Stomach smooth muscle (tissue), 2 donors: ENCODE measurements at regions not wholly inside any gene's neighbourhood (a gene's known extent, or its start where the extent isn't known, plus 50 kb on each side); places are given as distances from the start of the nearest gene placed in this dataset.

Source experiments
- H3K27ac ChIP-seq: one replicate; pipeline ENCODE4 v1.7.0; 2013; ENCODE audit warnings: mild to moderate bottlenecking, low read length, inconsistent platforms
- H3K27me3 ChIP-seq, 2 donors: one replicate each; pipeline ENCODE4 v1.7.0; 2013; ENCODE audit warnings: low read length in 2 of 2; ENCODE audit not compliant: insufficient read depth in 2 of 2, control insufficient read depth in 1 of 2
- H3K36me3 ChIP-seq, 2 donors: one replicate each; pipeline ENCODE4 v1.7.0; 2013; ENCODE audit warnings: low read length in 2 of 2; ENCODE audit not compliant: control insufficient read depth in 2 of 2, insufficient read depth in 2 of 2
- H3K4me1 ChIP-seq: one replicate; pipeline ENCODE4 v1.7.0; 2013; ENCODE audit warnings: low read length; ENCODE audit not compliant: control insufficient read depth, insufficient read depth
- H3K4me3 ChIP-seq, 2 donors: one replicate each; pipeline ENCODE4 v1.7.0; 2013; ENCODE audit warnings: low read length in 2 of 2
- H3K9ac ChIP-seq, 2 donors: one replicate each; pipeline ENCODE4 v1.7.0; 2013; ENCODE audit warnings: low read length in 2 of 2, mild to moderate bottlenecking in 1 of 2
- H3K9me3 ChIP-seq, 2 donors: one replicate each; pipeline ENCODE4 v1.7.0; 2013; ENCODE audit warnings: low read length in 2 of 2; ENCODE audit not compliant: control insufficient read depth in 2 of 2
- donor health status: healthy.
- donor health status: Pancreatic carcinoma.

DNA sequence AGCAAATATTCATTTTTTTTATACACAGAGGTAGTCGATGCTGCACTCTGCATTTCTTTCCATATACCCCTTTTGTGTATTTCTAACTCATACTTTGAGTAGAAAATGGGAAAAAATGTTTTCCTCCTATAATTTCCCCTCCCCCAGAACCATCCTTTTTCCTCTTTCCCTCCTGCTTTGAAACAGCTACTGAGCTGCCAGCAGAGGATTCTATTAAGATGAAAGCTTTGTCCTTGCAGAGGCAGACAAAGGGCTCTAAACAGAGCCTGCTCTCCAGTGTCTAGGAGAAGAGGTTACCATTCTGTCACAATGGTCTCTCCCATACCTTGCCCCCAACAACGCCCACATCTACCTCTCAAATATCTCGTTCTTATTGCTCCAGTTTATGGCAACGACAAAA lies 74.6 kb upstream of the OSBPL8 start:
- no peak overlapping the region for H3K4me3 ChIP-seq
- no peaks in the 10 kb centered on the region for H3K36me3 ChIP-seq
- H3K9ac ChIP-seq: no peak overlapping the region
- H3K4me1 ChIP-seq: no peaks in the 10 kb centered on the region
- H3K27ac ChIP-seq: no peak overlapping the region
- H3K9me3 ChIP-seq: no peaks in the 10 kb centered on the region
- no peaks in the 10 kb centered on the region for H3K27me3 ChIP-seq

GRCh38 chr12:76636121-76636692 lies 76.6 kb upstream of the OSBPL8 start:
- H3K4me1 ChIP-seq: no peaks in the 10 kb centered on the region
- no peak overlapping the region for H3K9ac ChIP-seq
- no peak overlapping the region for H3K27ac ChIP-seq
- no peak overlapping the region for H3K4me3 ChIP-seq
- H3K36me3 ChIP-seq: no peaks in the 10 kb centered on the region
- no peaks in the 10 kb centered on the region for H3K27me3 ChIP-seq
- H3K9me3 ChIP-seq: no peaks in the 10 kb centered on the region

DNA sequence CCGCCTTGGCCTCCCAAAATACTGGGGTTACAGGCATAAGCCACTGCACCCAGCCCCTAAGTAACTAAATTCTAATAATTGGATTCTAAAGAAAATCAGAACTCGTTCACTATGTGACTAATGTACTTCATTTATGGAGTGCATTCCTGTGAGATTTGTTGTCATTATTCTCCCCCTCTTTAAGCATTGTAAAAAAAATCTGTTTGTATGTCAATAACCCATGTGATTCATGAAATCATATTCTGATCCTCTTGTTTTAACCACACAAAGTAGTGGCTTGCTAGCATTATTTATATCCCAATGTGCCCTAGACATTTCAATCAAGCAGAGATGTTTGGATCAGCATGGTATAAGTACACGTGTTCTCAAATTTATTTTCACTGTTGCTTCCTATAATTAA lies 78.2 kb upstream of the OSBPL8 start:
- Histone ChIP-seq H3K9ac (no peak overlapping the region), H3K36me3 (no peaks in the 10 kb centered on the region), H3K27ac (no peak overlapping the region), H3K9me3 (no peaks in the 10 kb centered on the region), H3K4me3 (no peak overlapping the region), H3K27me3 (no peaks in the 10 kb centered on the region), H3K4me1 (no peaks in the 10 kb centered on the region)

DNA sequence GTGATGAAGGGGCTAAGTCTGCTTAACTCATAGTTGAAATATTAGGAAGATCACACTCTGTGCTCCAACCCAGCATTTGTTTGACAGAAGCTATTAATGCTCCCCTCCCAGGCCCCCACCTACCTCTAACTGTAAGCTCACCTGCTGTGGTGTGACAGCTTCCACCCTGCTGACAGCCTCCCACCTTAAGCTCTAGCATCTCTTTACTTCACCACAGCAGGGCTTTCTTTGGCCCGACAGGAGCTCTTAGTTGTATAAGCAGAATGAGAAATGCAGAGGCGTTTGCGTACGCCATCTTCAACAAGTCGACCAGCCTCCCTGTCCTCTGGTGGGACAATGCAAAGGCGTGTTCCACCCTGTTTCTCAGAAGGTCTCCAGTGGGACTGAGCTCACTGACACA lies 80.1 kb upstream of the OSBPL8 start:
- Histone ChIP-seq H3K36me3 (no peaks in the 10 kb centered on the region), H3K4me3 (no peak overlapping the region), H3K27me3 (no peaks in the 10 kb centered on the region), H3K27ac (no peak overlapping the region), H3K9me3 (no peaks in the 10 kb centered on the region), H3K9ac (no peak overlapping the region), H3K4me1 (no peaks in the 10 kb centered on the region)

GRCh38 chr12:76641073-76641472 lies 81.5 kb upstream of the OSBPL8 start:
- Histone ChIP-seq H3K4me3 (no peak overlapping the region), H3K27me3 (no peaks in the 10 kb centered on the region), H3K9ac (no peak overlapping the region), H3K27ac (no peak overlapping the region), H3K36me3 (no peaks in the 10 kb centered on the region), H3K4me1 (no peaks in the 10 kb centered on the region), H3K9me3 (no peaks in the 10 kb centered on the region)

GRCh38 chr12:76641961-76642360 lies 82.4 kb upstream of the OSBPL8 start:
- H3K36me3 ChIP-seq: no peaks in the 10 kb centered on the region
- H3K27me3 ChIP-seq: no peaks in the 10 kb centered on the region
- no peak overlapping the region for H3K9ac ChIP-seq
- H3K9me3 ChIP-seq: no peaks in the 10 kb centered on the region
- no peak overlapping the region for H3K27ac ChIP-seq
- no peak overlapping the region for H3K4me3 ChIP-seq
- no peaks in the 10 kb centered on the region for H3K4me1 ChIP-seq

DNA sequence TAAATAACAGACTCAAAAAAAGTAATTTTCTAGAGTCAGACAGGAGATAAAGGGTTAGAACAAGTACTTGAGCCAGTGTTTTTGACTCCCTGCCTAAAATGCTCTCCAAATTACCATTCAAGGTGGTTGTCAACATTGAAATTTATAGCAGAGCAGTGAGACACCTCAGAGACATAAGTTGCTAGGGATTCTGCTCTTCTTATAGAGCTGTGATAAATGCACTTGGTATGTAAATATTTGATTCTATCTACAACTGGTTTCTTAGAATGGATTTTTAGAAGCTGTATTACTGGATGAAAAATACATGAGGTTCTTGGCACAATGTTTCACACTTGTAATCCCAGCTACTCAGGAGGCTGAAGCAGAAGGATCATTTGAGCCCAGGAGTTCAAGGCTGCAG lies 83.9 kb upstream of the OSBPL8 start:
- Histone ChIP-seq H3K4me1 (no peaks in the 10 kb centered on the region), H3K36me3 (no peaks in the 10 kb centered on the region), H3K4me3 (no peak overlapping the region), H3K9me3 (no peaks in the 10 kb centered on the region), H3K9ac (no peak overlapping the region), H3K27ac (no peak overlapping the region), H3K27me3 (no peaks in the 10 kb centered on the region)

DNA sequence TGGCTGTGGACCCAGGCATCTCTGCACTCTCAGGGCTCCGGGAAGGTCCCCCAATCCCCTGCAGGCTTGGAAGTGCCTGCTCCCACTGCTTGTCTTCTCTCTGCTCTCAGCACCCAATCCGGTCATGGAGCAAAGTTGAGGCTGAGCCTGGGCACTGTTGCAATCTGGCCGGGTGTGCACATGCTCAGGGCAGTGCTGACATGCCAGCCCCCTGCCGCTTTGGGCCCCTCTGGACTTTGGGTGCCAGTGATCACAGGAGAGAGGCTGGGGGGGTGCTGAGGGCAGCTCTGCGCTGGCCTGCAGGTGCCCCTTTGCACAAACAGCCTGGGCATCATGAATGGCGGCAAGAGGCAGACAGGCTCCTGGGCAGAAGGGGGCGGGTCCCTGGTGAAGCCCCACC lies 85.4 kb upstream of the OSBPL8 start:
- no peaks in the 10 kb centered on the region for H3K27me3 ChIP-seq
- no peaks in the 10 kb centered on the region for H3K9me3 ChIP-seq
- no peaks in the 10 kb centered on the region for H3K36me3 ChIP-seq
- H3K27ac ChIP-seq: no peak overlapping the region
- no peak overlapping the region for H3K4me3 ChIP-seq
- no peaks in the 10 kb centered on the region for H3K4me1 ChIP-seq
- H3K9ac ChIP-seq: no peak overlapping the region

DNA sequence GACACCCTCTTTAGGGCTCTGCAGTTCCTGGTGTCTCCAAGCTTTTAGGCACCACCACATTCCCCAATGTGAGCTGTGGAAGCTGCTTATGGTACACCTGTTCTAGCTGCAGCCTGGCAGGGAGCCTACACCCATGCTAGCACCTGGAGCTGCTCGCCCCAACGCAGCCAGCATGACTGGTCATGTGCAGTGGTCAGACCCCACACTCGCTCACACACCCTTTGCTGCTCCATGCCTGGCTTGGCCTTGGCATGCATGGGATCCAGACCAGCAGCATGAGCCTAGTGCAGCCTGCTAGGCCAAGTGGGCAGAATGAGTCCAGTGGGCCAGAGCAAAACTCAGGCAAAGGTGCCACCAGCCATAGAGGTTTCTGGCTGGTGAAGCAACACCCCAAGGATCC lies 86.4 kb upstream of the OSBPL8 start:
- Histone ChIP-seq H3K4me3 (no peak overlapping the region), H3K9ac (no peak overlapping the region), H3K4me1 (no peaks in the 10 kb centered on the region), H3K27me3 (no peaks in the 10 kb centered on the region), H3K9me3 (no peaks in the 10 kb centered on the region), H3K27ac (no peak overlapping the region), H3K36me3 (no peaks in the 10 kb centered on the region)

- Histone ChIP-seq H3K27ac (no peak overlapping the region), H3K27me3 (no peaks in the 10 kb centered on the region), H3K4me3 (no peak overlapping the region), H3K4me1 (no peaks in the 10 kb centered on the region), H3K9me3 (no peaks in the 10 kb centered on the region), H3K9ac (no peak overlapping the region), H3K36me3 (no peaks in the 10 kb centered on the region)
Observed at GRCh38 chr12:76646366-76646765, 86.8 kb upstream of the OSBPL8 start.

DNA sequence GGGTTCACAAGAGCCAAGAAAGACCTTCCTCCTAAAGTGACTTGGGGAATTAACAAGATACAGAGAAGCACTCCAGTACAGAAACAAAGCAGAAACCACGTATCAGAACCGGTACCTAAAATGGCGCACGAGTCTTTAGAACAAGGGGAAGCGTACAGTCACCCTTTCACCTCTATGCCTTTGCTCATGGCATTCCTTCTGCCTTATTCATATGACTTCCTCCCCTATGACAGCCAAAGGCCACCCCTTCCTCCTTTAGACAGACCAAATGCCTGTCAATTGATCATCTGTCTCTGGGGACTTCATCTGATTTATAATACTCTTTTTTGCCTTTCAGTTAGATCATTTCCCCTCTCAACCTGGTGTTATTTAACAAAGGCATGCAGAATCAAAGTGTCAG lies 89.5 kb upstream of the OSBPL8 start:
- no peaks in the 10 kb centered on the region for H3K27me3 ChIP-seq
- H3K9me3 ChIP-seq: no peaks in the 10 kb centered on the region
- no peaks in the 10 kb centered on the region for H3K4me1 ChIP-seq
- H3K9ac ChIP-seq: no peak overlapping the region
- H3K4me3 ChIP-seq: no peak overlapping the region
- no peaks in the 10 kb centered on the region for H3K36me3 ChIP-seq
- no peak overlapping the region for H3K27ac ChIP-seq
